Activated CD4-positive, alpha-beta memory T cell treated with anti-CD3 and anti-CD28 coated beads for 36 hours (primary cell): ENCODE measurements at regions not wholly inside any gene's neighbourhood (a gene's known extent, or its start where the extent isn't known, plus 50 kb on each side); places are given as distances from the start of the nearest gene placed in this dataset.

Experiments used
- CTCF ChIA-PET: fragments of 350-600 bp; sonication (Branson Sonifier 250); formaldehyde crosslinking; loops from one replicate; lab custom pipeline; 2021; ENCODE audit warnings: antibody characterized with exemption, inconsistent platforms; lab: Charles Lee
- POLR2A ChIA-PET: fragments of 350-600 bp; sonication (Branson Sonifier 250); formaldehyde crosslinking; loops from one replicate; lab custom pipeline; 2021; ENCODE audit warnings: antibody characterized with exemption; lab: Charles Lee
- DNase-seq: peaks from one replicate; pipeline ENCODE4 v3.0.0-alpha.2; 2020
- H3K27ac Mint-ChIP-seq: one replicate; pipeline ENCODE4 v1.8.0; 2021; ENCODE audit warnings: mixed read lengths
- H3K27me3 Mint-ChIP-seq: one replicate; pipeline ENCODE4 v1.8.0; 2021; ENCODE audit warnings: mixed read lengths
- H3K36me3 Mint-ChIP-seq: one replicate; pipeline ENCODE4 v1.8.0; 2021; ENCODE audit warnings: mixed read lengths
- H3K4me1 Mint-ChIP-seq: one replicate; pipeline ENCODE4 v1.8.0; 2021; ENCODE audit warnings: low read depth, mixed read lengths
- H3K4me3 Mint-ChIP-seq: one replicate; pipeline ENCODE4 v1.8.0; 2021; ENCODE audit warnings: mild to moderate bottlenecking, mixed read lengths
- H3K9me3 Mint-ChIP-seq: one replicate; pipeline ENCODE4 v1.8.0; 2021; ENCODE audit warnings: mixed read lengths
- intact Hi-C: fragments of 100-400 bp; cut with micrococcal nuclease; formaldehyde crosslinking; loops from one replicate; pipeline ENCODE4 v1.15.1; 2023

- no peak overlapping the region for H3K4me3 Mint-ChIP-seq
- intact Hi-C loops = no loop called here
- H3K27me3 Mint-ChIP-seq = no peaks in the 10 kb centered on the region
- DNase-seq = no peak
- CTCF ChIA-PET = no interaction called here
- peaks cover 24% of the 10 kb centered on the region for H3K9me3 Mint-ChIP-seq
- no peaks in the 10 kb centered on the region for H3K36me3 Mint-ChIP-seq
- no peaks in the 10 kb centered on the region for H3K4me1 Mint-ChIP-seq
- POLR2A ChIA-PET = no interaction called here
- no peak overlapping the region for H3K27ac Mint-ChIP-seq
These were observed 823.2 kb downstream of the TLE1 start for GRCh38 chr9:80866121-80866520.

GRCh38 chr9:80843028-80843427 is 846.3 kb downstream of the TLE1 start:
- H3K27ac Mint-ChIP-seq = no peak overlapping the region
- H3K27me3 Mint-ChIP-seq = no peaks in the 10 kb centered on the region
- ChIA-PET POLR2A (no interaction called here), CTCF (no interaction called here)
- no peaks in the 10 kb centered on the region for H3K36me3 Mint-ChIP-seq
- intact Hi-C loops = no loop called here
- no peaks in the 10 kb centered on the region for H3K4me1 Mint-ChIP-seq
- no peak overlapping the region for H3K4me3 Mint-ChIP-seq
- H3K9me3 Mint-ChIP-seq = peaks cover 16% of the 10 kb centered on the region
- no peak for DNase-seq

- POLR2A ChIA-PET = no interaction called here
- no peak overlapping the region for H3K27ac Mint-ChIP-seq
- intact Hi-C loops = no loop called here
These were observed 847.0 kb downstream of the TLE1 start for GRCh38 chr9:80842389-80842788.

DNA sequence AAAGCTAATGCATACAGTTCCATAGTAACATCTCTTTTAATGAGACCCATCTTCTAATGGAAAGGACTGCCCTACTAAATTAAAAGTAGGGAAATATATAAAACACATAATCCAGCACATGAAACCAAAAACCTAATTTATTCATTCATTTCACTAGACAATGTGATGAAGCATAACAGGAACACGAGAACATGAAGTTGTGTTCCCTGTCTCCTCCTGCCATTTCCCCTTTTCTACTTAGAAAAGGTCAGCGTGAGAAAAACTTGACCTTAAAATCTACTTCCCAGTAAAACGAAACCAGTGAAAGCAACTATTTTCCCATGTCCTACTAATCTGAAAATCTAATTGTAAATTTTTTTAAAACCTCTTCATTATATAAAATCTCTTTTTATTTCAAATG is 847.5 kb downstream of the TLE1 start:
- CTCF ChIA-PET = no interaction called here
- peaks cover 15% of the 10 kb centered on the region for H3K9me3 Mint-ChIP-seq
- DNase-seq = no peak
- H3K36me3 Mint-ChIP-seq = no peaks in the 10 kb centered on the region
- POLR2A ChIA-PET = no interaction called here
- intact Hi-C loops = no loop called here
- no peaks in the 10 kb centered on the region for H3K27me3 Mint-ChIP-seq
- H3K4me3 Mint-ChIP-seq = no peak overlapping the region
- H3K27ac Mint-ChIP-seq = no peak overlapping the region
- H3K4me1 Mint-ChIP-seq = no peaks in the 10 kb centered on the region

More at GRCh38 chr9:80842389-80842788, 847.0 kb downstream of the TLE1 start:
- no peaks in the 10 kb centered on the region for H3K36me3 Mint-ChIP-seq
- no peaks in the 10 kb centered on the region for H3K27me3 Mint-ChIP-seq
- no peak overlapping the region for H3K4me3 Mint-ChIP-seq
- no peak for DNase-seq
- CTCF ChIA-PET = no interaction called here
- H3K9me3 Mint-ChIP-seq = peaks cover 15% of the 10 kb centered on the region
- H3K4me1 Mint-ChIP-seq = no peaks in the 10 kb centered on the region

- POLR2A ChIA-PET = interaction anchor here (0.7 kb wide), 1 partner anchor 1777 kb away, joined by 3 read pairs; no protein-coding TSS in a partner anchor
- no peak for DNase-seq
- H3K27ac Mint-ChIP-seq = no peak overlapping the region
- H3K36me3 Mint-ChIP-seq = no peaks in the 10 kb centered on the region
- H3K27me3 Mint-ChIP-seq = no peaks in the 10 kb centered on the region
- H3K4me3 Mint-ChIP-seq = no peak overlapping the region
- CTCF ChIA-PET = interaction anchor here (0.6 kb wide), 1 partner anchor 32 kb away, joined by 4 read pairs; no protein-coding TSS in a partner anchor
- no peaks in the 10 kb centered on the region for H3K4me1 Mint-ChIP-seq
- intact Hi-C loops = no loop called here
- H3K9me3 Mint-ChIP-seq = peaks cover 7% of the 10 kb centered on the region
These were observed 849.3 kb downstream of the TLE1 start for GRCh38 chr9:80839821-80840675.

- POLR2A ChIA-PET = no interaction called here
- CTCF ChIA-PET = no interaction called here
- no peaks in the 10 kb centered on the region for H3K27me3 Mint-ChIP-seq
- H3K27ac Mint-ChIP-seq = no peak overlapping the region
- H3K4me3 Mint-ChIP-seq = no peak overlapping the region
- peaks cover 15% of the 10 kb centered on the region for H3K9me3 Mint-ChIP-seq
- H3K36me3 Mint-ChIP-seq = no peaks in the 10 kb centered on the region
- no peak for DNase-seq
- H3K4me1 Mint-ChIP-seq = no peaks in the 10 kb centered on the region
- intact Hi-C loops = no loop called here
These were observed 853.3 kb downstream of the TLE1 start for GRCh38 chr9:80836013-80836412.

- CTCF ChIA-PET = no interaction called here
- Mint-ChIP-seq H3K9me3 (peaks cover 19% of the 10 kb centered on the region), H3K36me3 (no peaks in the 10 kb centered on the region), H3K4me1 (no peaks in the 10 kb centered on the region), H3K27ac (no peak overlapping the region), H3K27me3 (no peaks in the 10 kb centered on the region), H3K4me3 (no peak overlapping the region)
- intact Hi-C loops = no loop called here
- POLR2A ChIA-PET = no interaction called here
- DNase-seq = no peak
These were observed 857.6 kb downstream of the TLE1 start for GRCh38 chr9:80831751-80832150.

DNA sequence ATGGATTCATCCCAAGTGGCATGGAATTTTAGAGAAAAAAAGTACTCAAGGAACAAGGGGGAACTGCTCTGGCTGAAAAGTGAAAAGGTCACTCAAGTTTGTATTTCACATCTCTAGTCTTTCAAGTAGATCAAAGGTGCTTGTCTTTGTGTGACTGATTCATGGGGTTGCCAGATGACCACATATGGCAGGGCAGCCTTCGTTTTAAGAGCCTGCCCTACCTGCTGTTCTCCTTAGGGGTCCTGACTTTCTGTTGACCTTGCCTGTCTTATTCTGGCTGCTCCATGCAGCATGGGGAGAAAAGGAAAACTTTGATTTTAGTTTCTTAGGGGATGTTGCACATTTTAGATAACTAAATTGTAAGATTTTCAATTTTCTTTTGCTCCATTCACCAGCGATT is 877.7 kb downstream of the TLE1 start:
- intact Hi-C loops = no loop called here
- ChIA-PET CTCF (no interaction called here), POLR2A (no interaction called here)
- Mint-ChIP-seq H3K27me3 (no peaks in the 10 kb centered on the region), H3K9me3 (peaks cover 2% of the 10 kb centered on the region), H3K27ac (no peak overlapping the region), H3K36me3 (no peaks in the 10 kb centered on the region), H3K4me1 (no peaks in the 10 kb centered on the region), H3K4me3 (no peak overlapping the region)
- no peak for DNase-seq

- no peaks in the 10 kb centered on the region for H3K36me3 Mint-ChIP-seq
- intact Hi-C loops = no loop called here
- ChIA-PET POLR2A (no interaction called here), CTCF (no interaction called here)
- no peaks in the 10 kb centered on the region for H3K4me1 Mint-ChIP-seq
- DNase-seq = no peak
- no peaks in the 10 kb centered on the region for H3K9me3 Mint-ChIP-seq
- H3K27ac Mint-ChIP-seq = no peak overlapping the region
- no peaks in the 10 kb centered on the region for H3K27me3 Mint-ChIP-seq
- no peak overlapping the region for H3K4me3 Mint-ChIP-seq
These were observed 878.3 kb downstream of the TLE1 start for GRCh38 chr9:80811003-80811402.

DNA sequence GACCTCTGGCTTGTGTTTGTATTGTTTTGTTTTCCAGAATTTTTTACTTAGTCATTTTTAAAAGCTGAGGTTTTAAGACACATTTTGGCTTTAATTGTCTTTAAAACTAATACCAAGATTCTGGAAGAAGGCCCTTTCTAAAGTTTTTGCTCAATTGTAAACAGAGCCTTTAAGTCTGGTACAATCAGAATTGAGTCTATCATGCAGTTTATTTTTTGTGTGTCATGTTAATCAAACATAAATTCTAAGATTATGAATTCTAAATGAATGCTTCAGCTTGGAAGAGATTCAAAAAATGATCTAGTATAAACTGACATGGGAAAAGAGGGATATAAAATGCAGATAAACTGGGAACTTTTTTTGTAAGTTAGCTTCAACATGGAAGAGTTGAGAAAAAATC is 882.7 kb downstream of the TLE1 start:
- POLR2A ChIA-PET = no interaction called here
- Mint-ChIP-seq H3K9me3 (no peaks in the 10 kb centered on the region), H3K36me3 (no peaks in the 10 kb centered on the region), H3K4me1 (no peaks in the 10 kb centered on the region), H3K27ac (no peak overlapping the region), H3K4me3 (no peak overlapping the region), H3K27me3 (no peaks in the 10 kb centered on the region)
- DNase-seq = no peak
- intact Hi-C loops = no loop called here
- CTCF ChIA-PET = no interaction called here

DNA sequence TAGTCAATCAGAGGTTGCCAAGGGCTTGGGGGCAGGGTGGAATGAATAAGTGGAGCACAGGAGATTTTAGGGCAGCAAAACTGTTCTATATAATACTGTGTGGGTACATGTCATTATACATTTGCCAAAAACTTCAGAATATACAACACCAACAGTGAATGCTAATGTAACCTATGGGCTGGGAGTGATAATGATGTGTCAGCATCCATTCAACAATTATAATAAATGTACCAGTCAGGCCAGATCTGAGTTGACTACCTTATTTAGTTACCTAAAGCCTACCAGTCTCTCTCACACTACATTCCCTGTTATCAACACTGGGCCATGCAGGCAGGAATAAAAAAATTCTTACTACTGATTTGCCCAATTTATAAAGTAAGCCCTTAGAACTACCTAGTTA is 884.5 kb downstream of the TLE1 start:
- CTCF ChIA-PET = no interaction called here
- no peaks in the 10 kb centered on the region for H3K4me1 Mint-ChIP-seq
- H3K4me3 Mint-ChIP-seq = no peak overlapping the region
- no peak for DNase-seq
- H3K36me3 Mint-ChIP-seq = no peaks in the 10 kb centered on the region
- no peak overlapping the region for H3K27ac Mint-ChIP-seq
- H3K9me3 Mint-ChIP-seq = peaks cover 2% of the 10 kb centered on the region
- H3K27me3 Mint-ChIP-seq = no peaks in the 10 kb centered on the region
- POLR2A ChIA-PET = no interaction called here
- intact Hi-C loops = no loop called here

DNA sequence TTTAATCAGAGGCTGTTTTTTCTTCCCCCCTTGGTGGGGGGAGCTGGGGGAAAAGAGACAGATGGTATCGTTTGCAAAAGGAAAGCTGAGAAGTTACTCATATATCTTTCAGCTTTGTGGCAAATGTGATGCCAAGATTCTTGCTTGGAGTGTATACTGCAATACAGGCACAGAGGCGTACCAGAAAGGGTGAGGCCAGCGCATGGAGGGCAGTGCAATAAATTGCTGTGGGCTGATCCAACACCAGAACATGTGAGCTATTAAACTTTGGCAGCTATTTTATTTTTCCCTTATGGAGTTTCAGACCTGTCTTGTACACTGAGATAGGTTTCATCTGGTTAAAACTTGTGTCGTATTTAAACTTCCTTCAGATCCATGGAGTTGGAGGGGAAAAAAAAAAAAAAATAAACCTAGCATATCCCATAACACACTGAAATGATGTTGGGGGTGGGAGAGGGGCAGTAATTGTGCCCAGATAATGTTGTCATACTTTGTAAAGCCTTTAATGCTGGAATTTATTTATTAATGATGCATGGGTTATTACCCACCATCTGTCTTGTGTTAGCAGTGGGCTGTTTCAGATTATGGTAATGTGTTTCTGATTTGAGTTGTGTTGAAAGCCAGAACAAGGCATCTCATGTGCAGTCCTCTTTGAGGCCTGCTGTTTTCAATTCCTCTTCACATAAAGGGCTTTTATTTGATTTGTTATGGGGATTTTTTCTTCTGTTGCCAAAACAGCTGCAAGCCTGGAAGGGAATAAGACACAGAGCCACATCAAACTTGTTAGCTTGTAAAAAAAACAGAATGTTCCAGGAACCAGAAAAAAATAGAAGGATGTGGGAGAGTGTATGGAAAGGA is 891.3 kb downstream of the TLE1 start:
- POLR2A ChIA-PET = no interaction called here
- Mint-ChIP-seq H3K4me3 (no peak overlapping the region), H3K27ac (no peak overlapping the region), H3K9me3 (peaks cover 8% of the 10 kb centered on the region), H3K27me3 (no peaks in the 10 kb centered on the region), H3K36me3 (no peaks in the 10 kb centered on the region), H3K4me1 (no peaks in the 10 kb centered on the region)
- intact Hi-C loops = no loop called here
- no peak for DNase-seq
- CTCF ChIA-PET = no interaction called here
